ENCODE measurements at regions not wholly inside any gene's neighbourhood (a gene's known extent, or its start where the extent isn't known, plus 50 kb on each side); places are given as distances from the start of the nearest gene placed in this dataset.

GRCh38 chr10:33122014-33122809 is 164.2 kb upstream of the ITGB1 start:
- H3K18ac ChIP-seq (ENCODE audit: extremely low read depth, low read length) = no peak overlapping the region
- no peak overlapping the region for H4K8ac ChIP-seq (ENCODE audit: extremely low read depth, insufficient read depth, low read length)
- H2BK20ac ChIP-seq (ENCODE audit: low read length) = no peak overlapping the region
- H3K23me2 ChIP-seq (ENCODE audit: low read depth, low read length) = no peaks in the 10 kb centered on the region
- H2AFZ ChIP-seq (ENCODE audit: low read length) = peak overlapping the region; percentile 69; the same call in 1 of the 2 replicates
- DNase-seq (ENCODE audit: low read depth in 1 of 2, low spot score in 2 of 2) (no peak), FAIRE-seq (no peak)
- no peaks in the 10 kb centered on the region for H4K20me1 ChIP-seq (replicated peaks in 1 of 2; ENCODE audit: control insufficient read depth in 1 of 2, insufficient read depth in 2 of 2, low read length in 2 of 2)
- H3K4me3 ChIP-seq (ENCODE audit: extremely low read depth in 1 of 4, insufficient read depth in 2 of 4, low read depth in 3 of 4, low read length in 4 of 4) = no peak overlapping the region
- H2BK15ac ChIP-seq (ENCODE audit: low read length) = no peak overlapping the region
- H3K4me2 ChIP-seq (ENCODE audit: insufficient read depth in 1 of 2, low read depth in 2 of 2, low read length in 2 of 2) = no peak overlapping the region
- ChIA-PET CTCF (ENCODE audit: partially characterized antibody) (no interaction called here), POLR2A (ENCODE audit: partially characterized antibody) (no interaction called here)
- H3K9ac ChIP-seq (replicated peaks in 1 of 4; ENCODE audit: extremely low read depth in 1 of 4, low read depth in 3 of 4, low read length in 3 of 4) = no peak overlapping the region
- no peak overlapping the region for H2BK120ac ChIP-seq (replicated peaks; ENCODE audit: low read depth, low read length)
- H3K27ac ChIP-seq (ENCODE audit: low read depth, low read length) = no peak overlapping the region
- no peak overlapping the region for H3K23ac ChIP-seq (ENCODE audit: insufficient read length)
- no peak overlapping the region for H3K4ac ChIP-seq (replicated peaks; ENCODE audit: insufficient read length, low read depth, low read length)
- no peaks in the 10 kb centered on the region for H3K79me2 ChIP-seq (ENCODE audit: control insufficient read depth in 1 of 2, insufficient read depth in 2 of 2, low read length in 2 of 2)
- no peak overlapping the region for H4K91ac ChIP-seq (replicated peaks; ENCODE audit: insufficient read length, low read length)
- H2AK5ac ChIP-seq (ENCODE audit: low read depth, low read length) = no peak overlapping the region
- no peaks in the 10 kb centered on the region for H3K36me3 ChIP-seq (ENCODE audit: control insufficient read depth in 2 of 4, insufficient read depth in 4 of 4, low read length in 3 of 4)
- no peak overlapping the region for H2BK5ac ChIP-seq (ENCODE audit: low read depth, low read length)
- TF ChIP-seq CHD2 (IDR thresholded peaks at IDR 0.05; ENCODE audit: low read length) = no peak
- TF ChIP-seq SP4 (IDR thresholded peaks at IDR 0.05; ENCODE audit: low read length) = no peak
- no peak for TF ChIP-seq ASH2L (IDR thresholded peaks at IDR 0.05; ENCODE audit: low read length)
- no peak for TF ChIP-seq SIRT6 (IDR thresholded peaks at IDR 0.05; ENCODE audit: low read length)
- no peak for TF ChIP-seq SRF (IDR thresholded peaks at IDR 0.05; ENCODE audit: low read depth, low read length)
- no peak for TF ChIP-seq EZH2 (IDR thresholded peaks at IDR 0.05; ENCODE audit: low read depth, low read length, severe bottlenecking)
- no peak for TF ChIP-seq MAFK (IDR thresholded peaks at IDR 0.05; ENCODE audit: low read depth, low read length)
- no peak for TF ChIP-seq ZNF274 (IDR thresholded peaks at IDR 0.05; ENCODE audit: borderline replicate concordance, extremely low read depth, low read length)
- H3K14ac ChIP-seq (ENCODE audit: insufficient read length) = no peak overlapping the region
- H3K79me1 ChIP-seq (ENCODE audit: low read depth, low read length) = no peaks in the 10 kb centered on the region
- no peaks in the 10 kb centered on the region for H3K9me3 ChIP-seq (ENCODE audit: insufficient read depth in 2 of 2, low read depth in 1 of 2, low read length in 1 of 2)
- peaks cover 0 to 2% (median 0%) of the 10 kb centered on the region in 4 experiments; a peak in 1 of 7 replicates for H3K4me1 ChIP-seq (replicated peaks in 1 of 4; ENCODE audit: control insufficient read depth in 3 of 4, insufficient read depth in 4 of 4, low read length in 3 of 4)
- H2BK12ac ChIP-seq (ENCODE audit: low read depth, low read length) = no peak overlapping the region
- WGBS, 2 experiments (ENCODE audit: extremely low coverage in 1 of 2, insufficient coverage in 1 of 2, insufficient read length in 1 of 2, insufficient replicate concordance in 2 of 2, low coverage in 1 of 2, low lambda C conversion rate in 2 of 2, missing lambda C conversion rate in 1 of 2) = 77% methylated on average over 12 of the region's 12 CpGs; no CpG with 5 or more reads in 1 of the 2 experiments
- H3K27me3 ChIP-seq (replicated peaks in 1 of 4; ENCODE audit: control insufficient read depth in 3 of 4, extremely low read depth in 1 of 4, insufficient read depth in 3 of 4, low read length in 3 of 4) = no peaks in the 10 kb centered on the region
- no peak overlapping the region for H3K56ac ChIP-seq (replicated peaks; ENCODE audit: insufficient read length, low read depth, low read length)
- no peak overlapping the region for H4K5ac ChIP-seq (ENCODE audit: insufficient read length, low read depth, low read length)

All from H1 (cell line).